DOHH2 (cell line): ENCODE measurements at regions not wholly inside any gene's neighbourhood (a gene's known extent, or its start where the extent isn't known, plus 50 kb on each side); places are given as distances from the start of the nearest gene placed in this dataset.

ENCODE experiments used
- H3F3A ChIP-seq: fragments of 200-600 bp; sonication (generic), shearing (Covaris generic); 2 replicates; pipeline ENCODE4 v1.6.0; 2016; ENCODE audit warnings: antibody characterized with exemption, mild to moderate bottlenecking; ENCODE audit not compliant: control insufficient read depth, insufficient read depth
- H3K27ac ChIP-seq: fragments of 200-600 bp; sonication (generic); 2 replicates; pipeline ENCODE4 v1.5.1; 2014; ENCODE audit warnings: low read depth, mild to moderate bottlenecking, low read length, moderate library complexity
- H3K27me3 ChIP-seq: fragments of 200-600 bp; sonication (generic); 2 replicates; pipeline ENCODE4 v1.6.1; 2014; ENCODE audit warnings: mild to moderate bottlenecking, low read length, mixed read lengths; ENCODE audit not compliant: control insufficient read depth
- H3K36me3 ChIP-seq: fragments of 200-600 bp; sonication (generic); 2 replicates; pipeline ENCODE4 v1.6.1; 2014; ENCODE audit warnings: mild to moderate bottlenecking, low read length, moderate library complexity, mixed read lengths; ENCODE audit not compliant: control insufficient read depth
- H3K4me1 ChIP-seq: fragments of 200-600 bp; sonication (generic); 2 replicates; pipeline ENCODE4 v1.6.1; 2014; ENCODE audit warnings: mild to moderate bottlenecking, low read length, mixed read lengths; ENCODE audit not compliant: control insufficient read depth
- H3K4me2 ChIP-seq: fragments of 200-600 bp; sonication (generic); 2 replicates; pipeline ENCODE4 v1.6.0; 2014; ENCODE audit warnings: mild to moderate bottlenecking, low read length, moderate library complexity
- H3K4me3 ChIP-seq: fragments of 200-600 bp; sonication (generic); 2 replicates; pipeline ENCODE4 v1.5.1; 2014; ENCODE audit warnings: mild to moderate bottlenecking, low read length, mixed read lengths
- H3K79me2 ChIP-seq: fragments of 200-600 bp; sonication (generic); 2 replicates; pipeline ENCODE4 v1.6.1; 2014; ENCODE audit warnings: mild to moderate bottlenecking, low read length, mixed read lengths; ENCODE audit not compliant: control insufficient read depth
- H3K9me2 ChIP-seq: fragments of 200-600 bp; sonication (generic); replicated peaks from 2 replicates; pipeline ENCODE4 v1.6.1; 2014; ENCODE audit warnings: mild to moderate bottlenecking, low read length, mixed read lengths; ENCODE audit not compliant: control insufficient read depth
- H3K9me3 ChIP-seq: fragments of 200-600 bp; sonication (generic); 2 replicates; pipeline ENCODE4 v1.6.1; 2014; ENCODE audit warnings: antibody characterized with exemption, low read length, mixed read lengths; ENCODE audit not compliant: control insufficient read depth, insufficient read depth
- H4K20me1 ChIP-seq: fragments of 200-600 bp; sonication (generic); 2 replicates; pipeline ENCODE4 v1.6.0; 2014; ENCODE audit warnings: low read depth, mild to moderate bottlenecking, antibody characterized with exemption, low read length, moderate library complexity; ENCODE audit not compliant: control insufficient read depth, insufficient read depth
- EZH2phosphoT487 ChIP-seq: fragments of 200-600 bp; sonication (generic); IDR thresholded peaks from 2 replicates; pipeline ENCODE4 v1.6.1; 2017; ENCODE audit warnings: borderline replicate concordance, mild to moderate bottlenecking, antibody characterized with exemption, low read length, moderate library complexity, mixed read lengths
- TF ChIP-seq, protein P1 (sequence below): fragments of 200-600 bp; sonication (generic); IDR thresholded peaks from one replicate; pipeline ENCODE4 v1.5.1; 2014; ENCODE audit warnings: antibody characterized with exemption, mild to moderate bottlenecking, low read depth, low read length; ENCODE audit not compliant: poor library complexity, severe bottlenecking

DNA sequence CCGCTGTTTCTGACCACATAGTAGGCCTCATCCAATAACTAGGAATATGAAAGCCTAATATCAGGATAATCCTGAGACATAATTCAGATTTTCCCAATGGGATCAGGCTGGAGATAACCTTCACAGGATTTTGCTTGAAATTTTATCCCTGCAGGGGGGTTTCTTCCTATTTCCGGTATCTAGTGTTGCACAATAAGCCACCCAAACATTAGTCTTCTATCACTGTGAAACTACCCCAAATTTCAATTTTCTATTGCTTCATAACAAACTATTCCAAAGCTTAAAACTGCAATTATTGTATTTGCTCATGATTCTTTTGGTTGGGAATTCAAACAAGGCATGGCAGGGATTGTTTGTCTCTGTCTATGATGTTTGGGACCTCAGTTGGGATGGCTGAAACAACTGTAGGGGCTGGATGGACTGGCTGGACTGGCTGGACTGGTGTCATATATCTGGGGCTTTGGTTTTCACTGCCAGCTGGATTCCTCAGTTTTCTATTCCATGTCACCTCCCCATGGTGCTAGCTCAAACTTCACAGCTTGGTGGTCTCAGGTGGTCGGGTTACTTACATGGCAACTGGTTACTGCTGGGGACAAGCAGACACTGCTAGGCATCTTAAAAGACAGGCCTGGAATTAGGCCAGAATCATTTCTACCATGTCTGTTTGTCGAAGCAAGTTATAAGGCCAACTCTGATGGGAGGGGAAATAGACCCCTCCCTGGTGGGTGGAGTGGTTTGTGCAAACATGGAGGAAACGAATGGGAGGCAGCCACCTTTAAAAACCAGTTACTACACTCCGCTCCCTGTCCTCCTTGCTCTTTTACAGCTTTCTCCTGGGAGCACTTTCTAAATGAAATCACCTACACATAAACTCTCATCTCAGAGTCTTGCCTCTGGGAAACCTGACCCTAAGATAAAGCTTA lies 88.2 kb upstream of the STT3B start:
- H3K79me2 ChIP-seq, result no peaks in the 10 kb centered on the region
- H3K4me1 ChIP-seq, result peaks cover 18% of the 10 kb centered on the region
- H3K4me2 ChIP-seq, result no peak overlapping the region
- H3K27ac ChIP-seq, result no peak overlapping the region
- TF ChIP-seq EZH2phosphoT487, result no peak
- TF ChIP-seq, protein P1, sequence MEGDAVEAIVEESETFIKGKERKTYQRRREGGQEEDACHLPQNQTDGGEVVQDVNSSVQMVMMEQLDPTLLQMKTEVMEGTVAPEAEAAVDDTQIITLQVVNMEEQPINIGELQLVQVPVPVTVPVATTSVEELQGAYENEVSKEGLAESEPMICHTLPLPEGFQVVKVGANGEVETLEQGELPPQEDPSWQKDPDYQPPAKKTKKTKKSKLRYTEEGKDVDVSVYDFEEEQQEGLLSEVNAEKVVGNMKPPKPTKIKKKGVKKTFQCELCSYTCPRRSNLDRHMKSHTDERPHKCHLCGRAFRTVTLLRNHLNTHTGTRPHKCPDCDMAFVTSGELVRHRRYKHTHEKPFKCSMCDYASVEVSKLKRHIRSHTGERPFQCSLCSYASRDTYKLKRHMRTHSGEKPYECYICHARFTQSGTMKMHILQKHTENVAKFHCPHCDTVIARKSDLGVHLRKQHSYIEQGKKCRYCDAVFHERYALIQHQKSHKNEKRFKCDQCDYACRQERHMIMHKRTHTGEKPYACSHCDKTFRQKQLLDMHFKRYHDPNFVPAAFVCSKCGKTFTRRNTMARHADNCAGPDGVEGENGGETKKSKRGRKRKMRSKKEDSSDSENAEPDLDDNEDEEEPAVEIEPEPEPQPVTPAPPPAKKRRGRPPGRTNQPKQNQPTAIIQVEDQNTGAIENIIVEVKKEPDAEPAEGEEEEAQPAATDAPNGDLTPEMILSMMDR, result no peak
- no peaks in the 10 kb centered on the region for H3K9me3 ChIP-seq
- H3K4me3 ChIP-seq, result no peak overlapping the region
- no peaks in the 10 kb centered on the region for H3K36me3 ChIP-seq
- no peaks in the 10 kb centered on the region for H4K20me1 ChIP-seq
- H3F3A ChIP-seq, result no peaks in the 10 kb centered on the region
- no peaks in the 10 kb centered on the region for H3K9me2 ChIP-seq
- H3K27me3 ChIP-seq, result no peaks in the 10 kb centered on the region

DNA sequence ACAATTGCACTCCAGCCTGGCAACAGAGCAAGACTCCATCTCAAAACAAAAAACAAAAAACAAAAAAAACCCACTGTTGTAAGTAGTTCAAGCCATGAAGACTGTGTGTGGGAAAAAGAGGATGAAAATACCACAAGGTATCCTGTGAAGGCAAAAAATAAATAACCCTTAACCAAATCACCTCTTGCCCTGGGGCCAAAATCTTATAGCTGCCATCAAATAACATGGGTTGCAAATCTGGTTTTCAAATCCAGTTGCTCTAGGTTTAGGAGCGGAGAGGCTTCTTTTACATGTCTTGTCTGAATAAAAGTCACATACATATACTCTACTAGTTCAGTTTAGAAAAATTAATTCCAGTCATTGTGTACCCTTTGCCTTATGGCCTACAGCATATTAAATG lies 87.0 kb upstream of the STT3B start:
- H3K4me1 ChIP-seq, result peaks cover 18% of the 10 kb centered on the region
- H3K9me3 ChIP-seq, result no peaks in the 10 kb centered on the region
- H4K20me1 ChIP-seq, result no peaks in the 10 kb centered on the region
- H3K27ac ChIP-seq, result no peak overlapping the region
- H3K36me3 ChIP-seq, result no peaks in the 10 kb centered on the region
- H3K27me3 ChIP-seq, result no peaks in the 10 kb centered on the region
- no peaks in the 10 kb centered on the region for H3F3A ChIP-seq
- no peak overlapping the region for H3K4me3 ChIP-seq
- TF ChIP-seq, protein P1, result no peak
- no peak for TF ChIP-seq EZH2phosphoT487
- H3K79me2 ChIP-seq, result no peaks in the 10 kb centered on the region
- H3K9me2 ChIP-seq, result no peaks in the 10 kb centered on the region
- H3K4me2 ChIP-seq, result no peak overlapping the region

DNA sequence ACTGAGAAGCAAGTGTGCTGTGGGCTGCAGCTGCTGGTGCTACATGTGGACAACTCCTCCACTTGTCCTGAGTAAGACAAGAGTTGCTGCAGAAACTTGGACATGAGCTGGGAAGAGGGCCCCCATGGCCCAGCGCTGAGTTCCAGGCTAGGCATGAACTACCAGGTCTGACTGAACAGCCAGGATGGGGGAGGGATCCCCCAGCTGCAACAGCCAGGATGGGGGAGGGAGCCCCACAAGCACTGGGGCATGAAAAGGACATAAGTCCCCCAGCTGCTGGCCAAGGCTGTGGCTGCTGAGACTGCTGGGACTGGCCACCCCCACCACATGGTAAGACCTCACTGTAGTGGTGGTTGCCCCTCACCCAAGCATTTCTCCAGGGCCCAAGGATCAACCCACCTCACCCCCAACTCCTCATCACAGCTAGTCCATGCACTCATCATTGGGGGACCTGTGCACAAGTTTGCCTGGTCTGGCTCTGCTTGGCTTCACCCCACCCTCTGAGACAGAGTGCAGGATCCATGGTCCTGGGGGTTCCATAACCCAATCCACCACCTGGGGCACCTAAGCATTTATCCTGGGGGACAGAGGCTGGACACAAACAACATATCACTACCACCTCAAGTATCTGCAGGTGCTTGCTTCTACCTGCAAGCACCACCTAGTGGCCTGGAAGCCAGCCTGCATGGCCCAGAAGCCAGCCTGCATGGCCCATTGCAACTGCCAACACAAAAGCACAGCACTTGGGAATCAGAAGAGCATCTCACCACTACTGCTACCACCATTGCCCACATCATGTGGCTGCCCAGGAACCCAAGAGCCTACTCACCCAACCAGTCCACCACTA lies 84.5 kb upstream of the STT3B start:
- H3K9me3 ChIP-seq, result no peaks in the 10 kb centered on the region
- H3K4me3 ChIP-seq, result no peak overlapping the region
- no peaks in the 10 kb centered on the region for H3K9me2 ChIP-seq
- no peak overlapping the region for H3K4me2 ChIP-seq
- no peaks in the 10 kb centered on the region for H3K27me3 ChIP-seq
- no peaks in the 10 kb centered on the region for H3K79me2 ChIP-seq
- TF ChIP-seq, protein P1, result peak; percentile 85
- TF ChIP-seq EZH2phosphoT487, result no peak
- peaks cover 12% of the 10 kb centered on the region for H3K4me1 ChIP-seq
- H3K36me3 ChIP-seq, result no peaks in the 10 kb centered on the region
- no peaks in the 10 kb centered on the region for H3F3A ChIP-seq
- H3K27ac ChIP-seq, result no peak overlapping the region
- H4K20me1 ChIP-seq, result no peaks in the 10 kb centered on the region
